Islet of Langerhans (tissue), 1 donor: ENCODE measurements at regions not wholly inside any gene's neighbourhood (a gene's known extent, or its start where the extent isn't known, plus 50 kb on each side); places are given as distances from the start of the nearest gene placed in this dataset.
"Not testable (repeated sequence)": the region's sequence is repeated elsewhere in the genome, so short reads cannot be mapped to it uniquely, and the experiment has no call there.

Experiments used
- FAIRE-seq: peaks from one replicate; lab custom pipeline; 2011; peaks lifted over from hg19 to GRCh38; lab: Jason Lieb, UNC

DNA sequence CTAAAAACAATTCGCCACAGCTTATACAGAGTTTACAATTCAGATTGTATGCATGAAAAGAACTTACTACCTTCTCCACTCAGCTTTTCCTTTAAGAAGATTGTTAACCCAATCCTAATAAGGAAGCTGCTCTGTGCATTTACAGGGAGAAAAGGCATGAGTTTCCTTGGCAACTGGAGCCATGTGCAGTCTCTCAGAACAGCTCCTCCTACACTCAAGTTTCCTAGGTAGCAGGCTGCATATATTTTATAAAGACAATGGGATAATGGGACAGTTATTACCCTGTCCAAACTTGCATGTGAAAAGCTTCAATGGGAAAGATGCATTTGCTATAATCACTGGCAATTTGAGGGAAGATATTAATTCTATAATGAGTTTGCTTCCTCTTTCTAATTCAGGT, 125.5 kb upstream of the TRPC4 start:
- FAIRE-seq, result no peak

DNA sequence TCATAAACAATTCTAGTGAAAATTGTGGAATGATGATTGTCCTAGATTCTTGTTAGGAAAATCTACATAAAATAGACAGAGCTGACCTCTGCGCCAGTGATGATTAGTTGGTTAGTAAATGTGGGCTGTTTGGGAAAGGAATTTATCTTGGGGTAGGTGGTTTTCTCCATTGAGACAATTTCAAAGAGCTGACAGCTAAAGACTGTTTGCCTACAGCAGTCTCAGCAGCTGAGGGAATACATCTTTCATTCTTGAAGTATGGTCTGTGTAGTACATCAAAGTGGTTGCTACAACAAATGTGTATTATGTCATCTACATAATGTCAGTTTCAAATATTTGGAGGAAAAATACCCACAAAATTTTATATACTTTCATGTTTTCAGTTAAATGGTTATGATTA, 117.2 kb upstream of the TRPC4 start:
- no peak for FAIRE-seq

DNA sequence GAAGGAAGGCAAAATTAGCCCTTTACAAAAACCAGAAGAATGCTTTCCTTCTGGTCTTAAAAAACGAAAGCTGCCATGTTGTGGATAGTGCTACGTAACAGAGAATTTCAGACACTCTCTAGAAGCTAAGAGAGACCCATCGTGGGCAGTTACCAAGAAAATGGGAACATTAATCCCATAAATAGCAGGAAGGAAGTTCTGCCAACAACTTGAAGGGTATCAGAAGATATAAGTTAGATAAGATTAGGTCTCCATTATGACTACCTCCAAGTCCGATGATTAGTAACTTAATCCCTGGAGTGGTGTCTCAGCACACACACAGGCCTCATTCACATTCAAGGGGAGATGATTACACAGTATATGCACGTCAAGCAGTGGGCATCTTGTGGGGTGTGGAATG, 115.7 kb upstream of the TRPC4 start:
- FAIRE-seq, result no peak

DNA sequence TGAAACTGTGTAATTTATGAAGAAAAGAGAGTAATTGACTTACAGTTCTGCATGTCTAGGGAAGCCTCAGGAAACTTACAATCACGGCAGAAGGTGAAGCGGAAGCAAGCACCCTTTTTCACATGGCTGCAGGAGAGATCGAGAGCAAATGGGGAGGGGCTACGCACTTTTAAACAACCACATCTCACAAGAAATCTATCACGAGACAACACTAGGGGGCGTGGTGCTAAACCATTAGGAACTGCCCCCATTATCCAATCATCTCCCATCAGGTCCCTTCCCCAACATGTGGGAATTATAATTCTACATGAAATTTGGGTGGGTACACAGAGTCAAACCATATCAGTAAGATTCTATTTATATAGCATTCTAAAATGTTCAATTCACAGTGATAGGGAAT, 114.8 kb upstream of the TRPC4 start:
- no peak for FAIRE-seq

DNA sequence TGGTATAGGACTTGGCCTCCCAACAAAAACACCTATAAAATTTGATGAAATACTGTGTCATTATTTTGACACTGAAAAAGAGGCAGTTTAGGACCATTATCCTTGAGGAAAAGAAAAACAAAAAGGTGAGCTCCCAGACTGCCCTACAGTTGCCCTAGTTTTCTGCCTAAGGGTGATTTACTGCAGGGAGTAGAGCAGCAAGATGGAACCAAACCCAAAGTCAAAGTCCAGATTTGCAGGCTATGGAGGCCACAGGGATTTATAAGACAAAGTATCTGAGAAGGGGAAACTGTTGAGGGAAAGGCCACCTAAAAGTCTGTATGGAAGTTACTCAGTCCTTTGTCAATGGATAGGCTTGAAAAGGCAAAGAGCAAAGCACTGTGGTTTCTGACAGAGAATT, 112.4 kb upstream of the TRPC4 start:
- FAIRE-seq, result no peak

DNA sequence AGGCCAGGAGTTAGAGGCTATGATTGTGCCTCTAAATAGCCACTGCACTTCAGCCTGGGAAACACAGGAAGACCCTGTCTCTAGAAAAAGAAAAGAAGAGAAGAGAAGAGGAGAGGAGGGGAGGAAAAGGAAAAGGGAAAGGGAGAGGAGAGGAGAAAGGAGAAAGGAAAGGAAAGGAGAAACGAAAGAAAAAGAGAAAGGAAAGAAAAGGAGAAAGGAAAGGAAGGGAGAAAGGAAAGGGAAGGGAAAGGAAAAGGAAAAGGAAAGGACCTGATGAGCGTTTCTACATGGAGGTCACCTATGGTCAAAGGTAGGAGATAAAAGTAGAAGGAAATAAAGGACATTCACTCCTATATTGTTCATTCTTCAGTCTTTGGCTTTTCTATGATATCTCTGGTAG, 109.1 kb upstream of the TRPC4 start:
- no peak for FAIRE-seq

DNA sequence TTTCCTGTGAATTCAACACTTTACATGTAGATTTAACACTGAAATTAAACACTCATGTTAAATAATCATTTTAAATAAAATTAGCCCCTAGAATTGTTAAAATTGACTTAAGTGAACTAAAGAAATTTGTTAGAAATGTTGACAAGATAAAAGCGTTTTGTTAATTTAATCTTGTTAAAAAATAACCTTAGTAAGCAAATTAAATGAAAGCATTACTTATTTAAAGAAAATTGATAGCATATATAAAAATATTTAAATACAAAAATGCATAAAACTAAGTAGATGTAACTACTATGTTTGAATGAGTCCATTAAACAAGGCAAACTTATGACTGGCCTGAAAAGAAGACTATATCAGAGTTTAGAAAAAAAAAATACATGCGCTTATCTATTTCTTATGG, 99.0 kb upstream of the TRPC4 start:
- no peak for FAIRE-seq

DNA sequence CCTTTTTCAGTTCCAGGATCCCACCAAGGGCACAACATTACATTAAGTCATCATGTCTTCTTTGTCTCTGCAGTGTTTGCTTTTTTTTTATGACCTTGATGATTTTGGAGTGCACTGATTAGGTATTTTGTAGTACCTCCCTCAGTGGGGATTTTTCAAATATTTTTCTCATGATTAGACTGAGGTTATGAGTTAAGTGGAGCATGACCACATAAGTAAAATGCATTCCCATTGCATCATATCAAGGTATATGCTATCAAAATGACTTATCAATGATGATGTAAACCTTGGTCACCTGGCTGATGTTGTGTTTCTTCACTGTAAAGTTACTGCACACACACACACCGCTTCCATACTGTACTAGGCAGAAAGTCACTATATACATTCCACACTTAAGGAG, 96.7 kb upstream of the TRPC4 start:
- FAIRE-seq, result no peak

DNA sequence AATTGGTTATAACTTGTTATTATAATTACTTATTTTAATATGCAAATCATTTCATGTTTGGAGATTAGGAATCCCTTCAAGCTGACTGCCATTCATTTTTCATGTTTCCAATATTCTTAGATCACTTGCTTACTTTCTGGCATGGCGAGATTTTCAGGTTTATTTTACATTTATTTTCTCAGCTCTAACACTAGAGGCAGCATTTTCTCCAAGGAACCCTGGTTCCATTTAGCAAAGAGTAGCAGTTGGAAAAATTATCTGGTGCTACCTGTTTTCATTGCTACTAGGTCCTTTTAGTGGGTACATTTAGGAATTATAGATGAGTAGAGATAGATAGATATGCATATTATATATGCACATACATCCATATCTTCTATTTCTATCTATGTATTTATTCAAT, 90.9 kb upstream of the TRPC4 start:
- no peak for FAIRE-seq

DNA sequence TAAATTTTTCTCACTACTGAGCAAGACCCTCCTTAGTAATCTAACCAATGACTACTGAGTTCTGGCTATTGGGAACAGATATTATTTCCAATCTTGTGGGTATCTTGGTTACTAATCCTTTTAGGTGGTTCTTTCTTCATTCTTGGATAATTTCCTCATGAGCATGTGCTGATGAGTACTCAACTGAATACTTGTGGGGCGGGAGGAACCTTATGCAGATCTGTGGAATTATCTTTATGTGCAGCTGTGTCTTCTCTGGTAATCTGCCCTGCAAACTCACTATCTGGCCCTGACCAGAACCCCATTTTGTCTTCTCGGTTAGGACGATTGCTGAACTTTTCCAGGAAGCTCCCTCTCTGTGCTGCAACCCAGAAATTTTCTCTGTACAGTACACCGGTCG, 89.7 kb upstream of the TRPC4 start:
- FAIRE-seq, result no peak

DNA sequence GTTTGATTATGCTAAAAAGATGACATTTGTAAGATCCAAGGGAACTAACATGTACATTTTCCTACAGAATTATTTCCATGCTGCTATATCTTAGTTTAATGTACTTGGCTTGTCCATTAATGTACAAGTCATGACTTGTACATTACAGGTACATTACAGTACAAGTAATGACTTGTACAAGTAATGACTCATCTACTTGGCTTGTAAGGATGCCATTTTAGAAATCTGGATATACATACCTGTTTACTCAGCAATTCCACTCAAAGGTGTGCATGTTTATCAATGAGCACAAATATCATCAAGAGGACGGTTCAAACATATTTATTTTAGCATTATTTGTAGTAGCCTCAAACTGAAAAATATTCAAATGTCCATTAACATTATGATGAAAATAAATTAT, 87.0 kb upstream of the TRPC4 start:
- FAIRE-seq, result no peak

DNA sequence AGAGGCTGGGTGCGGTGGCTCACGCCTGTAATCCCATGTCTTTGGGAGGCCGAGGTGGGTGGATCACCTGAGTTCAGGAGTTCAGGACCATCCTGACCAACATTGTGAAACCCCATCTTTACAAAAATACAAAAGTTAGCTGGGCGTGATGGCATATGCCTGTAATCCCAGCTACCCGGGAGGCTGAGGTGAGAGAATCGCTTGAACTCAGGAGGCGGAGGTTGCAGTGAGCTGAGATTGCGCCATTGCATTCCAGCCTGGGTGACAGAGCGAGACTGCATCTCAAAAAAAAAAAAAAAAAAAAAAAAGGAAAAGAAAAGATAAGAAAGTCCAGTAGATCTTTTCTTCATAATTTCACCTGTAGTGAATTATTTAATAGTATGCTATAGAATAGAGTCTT, 85.0 kb upstream of the TRPC4 start:
- FAIRE-seq, result not testable (repeated sequence)

DNA sequence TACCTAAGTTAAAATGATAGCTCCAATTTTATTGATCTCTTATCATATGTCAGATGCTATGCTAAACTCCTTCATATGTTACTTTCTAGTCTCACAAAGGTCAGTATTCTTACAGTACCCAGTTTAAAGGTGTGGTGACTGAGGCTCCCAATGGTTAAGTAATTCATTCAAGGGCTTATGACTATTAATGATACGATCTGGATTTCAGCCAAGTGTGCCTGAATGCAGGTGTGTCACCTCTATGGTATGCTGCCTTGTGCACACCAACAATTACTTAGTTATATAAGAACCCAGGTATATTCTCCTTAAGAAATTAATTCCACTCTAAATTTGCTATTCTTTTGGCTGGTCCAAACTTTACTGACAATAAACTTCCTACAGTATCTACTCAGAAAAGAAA, 84.6 kb upstream of the TRPC4 start:
- no peak for FAIRE-seq

DNA sequence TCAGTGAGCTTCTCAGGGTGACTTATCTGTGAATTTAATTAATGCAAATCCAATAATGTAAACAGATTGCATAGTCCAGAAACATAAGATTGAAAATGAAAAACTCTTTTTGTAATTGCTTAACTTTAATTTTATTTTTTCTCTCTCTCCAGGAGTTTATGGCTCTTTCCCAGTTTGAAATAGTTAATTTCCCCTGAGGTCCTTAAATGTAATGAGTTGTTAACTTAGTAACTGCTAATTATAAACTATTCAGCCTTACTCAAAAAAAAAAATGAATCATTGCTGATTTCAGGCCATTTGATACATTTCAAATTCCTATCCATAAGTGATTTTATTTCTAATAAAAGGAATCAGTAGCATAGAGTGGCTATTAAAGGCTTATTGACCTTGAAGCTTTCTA, 84.1 kb upstream of the TRPC4 start:
- no peak for FAIRE-seq

DNA sequence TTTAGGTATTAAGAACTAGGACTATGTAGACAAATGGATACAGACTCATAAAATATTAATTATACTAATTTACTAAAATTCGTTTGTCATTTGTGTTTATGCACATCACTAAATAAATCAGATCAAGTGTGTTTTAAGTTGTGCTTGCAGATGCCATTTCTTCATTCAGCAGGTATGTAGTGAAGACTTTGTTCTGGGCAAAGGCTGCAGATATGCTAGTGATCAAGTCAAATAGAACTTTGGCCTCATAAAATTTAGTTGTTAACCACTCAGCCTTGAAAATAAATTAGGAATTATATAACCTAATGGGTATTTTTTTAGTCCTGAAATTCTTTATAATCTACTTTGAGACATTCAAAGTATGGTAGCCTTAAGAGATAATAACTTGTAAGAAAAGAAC, 80.4 kb upstream of the TRPC4 start:
- no peak for FAIRE-seq

DNA sequence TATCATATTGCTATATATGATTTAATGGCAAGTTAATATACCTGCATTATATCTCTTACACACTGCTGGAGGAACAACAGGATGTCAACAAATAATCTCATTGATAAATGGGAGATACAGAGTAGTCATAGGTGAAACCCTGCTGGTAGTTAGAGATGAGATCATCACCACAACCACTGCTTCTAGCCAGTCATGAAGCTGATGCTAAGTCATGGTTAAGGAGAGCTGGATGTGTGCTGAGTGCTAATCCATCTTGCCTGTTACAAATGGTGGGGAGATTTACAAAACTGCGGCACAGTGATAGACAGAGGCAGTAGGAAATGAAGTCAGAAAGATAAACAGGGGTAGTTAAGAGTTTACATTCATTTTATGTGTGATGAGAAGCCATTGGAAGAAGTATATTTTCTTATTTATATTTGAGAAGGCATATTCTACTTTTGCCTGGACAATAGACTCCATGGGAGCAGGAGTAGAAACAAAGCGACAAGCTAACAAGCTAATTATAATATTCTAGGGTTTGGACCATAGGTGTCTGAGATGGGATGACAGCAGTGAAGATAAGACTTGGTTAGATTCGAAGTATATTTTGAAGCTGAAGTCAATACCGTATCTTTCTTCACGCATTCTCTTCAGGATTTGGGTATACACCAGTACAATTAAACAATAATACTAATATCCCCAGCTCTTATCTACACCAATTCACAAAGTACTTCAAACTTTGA, 78.0 kb upstream of the TRPC4 start:
- FAIRE-seq, result no peak

DNA sequence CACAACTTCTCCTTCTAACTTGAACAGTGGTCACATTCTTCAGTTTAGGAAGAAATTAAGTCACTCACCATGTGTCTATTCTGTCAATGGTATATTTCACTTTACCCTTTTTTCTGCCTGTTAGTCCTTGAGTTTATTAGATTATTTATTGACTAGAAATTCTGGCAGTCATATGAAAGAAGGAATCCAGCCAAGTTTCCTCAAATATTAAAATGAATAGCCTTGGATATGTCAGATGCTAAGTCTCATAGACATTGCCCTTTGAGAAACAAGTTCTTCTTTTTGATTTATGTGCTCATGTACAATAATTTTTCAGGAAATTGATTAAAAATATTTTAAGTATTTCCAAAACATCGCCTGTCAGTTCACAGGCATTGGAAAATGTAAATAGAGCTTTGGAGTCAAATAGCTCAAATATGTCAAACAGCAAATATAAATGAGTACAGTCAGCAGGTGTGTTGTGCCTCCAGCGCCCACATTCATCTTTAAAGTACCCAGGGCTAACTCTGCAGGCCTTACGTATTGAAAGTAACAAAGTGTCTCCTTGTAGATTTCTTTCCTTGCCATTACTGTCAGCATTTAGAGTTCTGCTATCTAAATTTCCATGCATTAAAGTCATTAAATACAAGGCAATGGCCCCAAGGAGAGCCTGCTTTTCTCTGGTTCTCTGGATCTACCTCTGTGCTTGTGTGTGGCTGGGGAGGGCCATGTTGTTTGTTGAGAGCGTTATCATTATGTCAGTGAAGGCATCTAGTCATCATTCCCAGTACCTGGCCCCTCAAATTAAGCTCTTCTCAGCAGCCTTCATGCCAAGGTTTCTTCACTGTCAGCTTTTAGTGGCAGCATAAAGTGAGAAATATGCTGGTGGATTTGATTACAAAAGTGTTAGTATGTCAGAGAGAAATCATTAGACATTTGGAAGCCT, 76.3 kb upstream of the TRPC4 start:
- peak; percentile 45 for FAIRE-seq

DNA sequence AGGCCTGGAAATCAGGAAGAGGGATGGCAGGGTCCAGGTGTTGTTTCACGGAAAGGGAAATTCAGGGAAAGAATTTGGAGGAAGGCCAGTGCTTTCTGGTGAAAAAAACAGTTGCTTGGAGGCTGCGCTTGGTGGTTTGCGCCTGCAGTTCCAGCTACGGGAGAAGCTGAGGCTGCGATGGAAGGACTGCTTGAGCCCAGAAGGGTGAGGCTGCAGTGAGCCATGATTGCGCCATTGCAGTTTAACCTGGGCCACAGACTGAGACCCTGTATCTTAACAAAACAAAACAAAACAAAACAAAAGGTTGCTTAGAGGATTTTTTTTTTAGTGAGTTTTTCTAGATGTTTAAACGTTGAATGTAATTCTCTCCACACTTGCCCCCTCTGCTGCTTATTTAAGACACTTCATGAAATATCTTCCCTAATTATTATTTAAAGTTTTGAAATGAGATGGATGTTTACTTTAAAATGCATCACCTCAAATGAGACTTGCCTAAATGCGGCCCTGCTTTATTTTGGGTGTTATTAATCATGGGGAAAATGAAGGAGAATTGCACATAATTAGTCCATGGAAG, 75.4 kb upstream of the TRPC4 start:
- FAIRE-seq, result no peak

DNA sequence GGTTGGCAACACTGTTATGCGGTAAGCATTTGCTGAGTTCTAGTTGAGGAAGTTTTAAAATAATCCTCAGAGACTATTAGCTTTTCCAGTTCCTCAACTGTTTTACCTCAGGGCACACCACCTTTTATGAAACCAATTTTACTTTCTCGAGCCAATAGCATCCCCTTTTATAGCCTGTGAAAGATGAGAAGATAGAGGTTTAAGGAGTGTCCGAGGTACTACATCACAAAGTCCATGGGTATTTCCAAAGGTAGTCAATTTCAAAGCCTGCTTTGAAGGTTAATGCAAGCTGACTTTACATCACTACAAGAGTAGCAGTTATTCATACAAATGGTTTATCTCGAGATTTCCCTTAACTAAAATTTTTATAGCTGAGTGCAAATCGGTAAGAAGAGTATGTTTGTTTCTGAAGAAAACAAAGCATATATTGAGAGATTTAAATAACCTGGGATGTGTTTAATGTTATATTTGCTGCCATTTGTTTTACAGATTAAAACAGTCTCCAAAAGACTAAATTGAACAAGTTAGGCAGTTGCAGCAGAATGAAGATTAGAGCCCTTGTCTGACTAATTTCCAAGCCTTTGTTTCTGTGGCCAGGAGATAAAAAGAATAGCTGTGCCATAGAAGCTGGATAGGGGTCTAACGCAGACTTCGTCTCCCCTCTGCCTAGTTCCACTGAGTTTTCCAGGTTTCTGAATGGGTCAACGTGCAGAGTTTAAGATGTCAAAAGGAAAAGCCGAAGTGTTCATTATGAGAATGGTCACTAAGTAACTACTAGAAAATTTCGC, 74.7 kb upstream of the TRPC4 start:
- FAIRE-seq, result no peak

DNA sequence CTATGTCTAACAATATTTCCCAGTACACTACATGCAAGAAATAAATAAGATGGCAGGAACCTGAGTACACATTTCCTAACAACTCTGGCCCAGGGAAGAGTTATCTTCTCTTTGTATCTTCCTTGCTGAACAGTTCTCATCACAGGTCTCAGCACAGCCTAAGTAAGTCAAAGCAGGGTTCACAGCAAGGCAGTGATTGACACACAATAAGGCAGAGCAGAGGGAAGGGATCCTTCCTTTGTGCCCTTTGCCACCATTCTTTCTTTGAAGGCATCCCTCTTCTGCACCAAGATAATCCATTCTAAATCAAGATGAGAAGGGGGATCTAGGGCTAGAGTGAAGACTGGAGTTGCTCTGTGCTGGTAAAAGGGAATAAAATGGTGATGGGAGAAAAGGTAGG, 73.4 kb upstream of the TRPC4 start:
- no peak for FAIRE-seq

DNA sequence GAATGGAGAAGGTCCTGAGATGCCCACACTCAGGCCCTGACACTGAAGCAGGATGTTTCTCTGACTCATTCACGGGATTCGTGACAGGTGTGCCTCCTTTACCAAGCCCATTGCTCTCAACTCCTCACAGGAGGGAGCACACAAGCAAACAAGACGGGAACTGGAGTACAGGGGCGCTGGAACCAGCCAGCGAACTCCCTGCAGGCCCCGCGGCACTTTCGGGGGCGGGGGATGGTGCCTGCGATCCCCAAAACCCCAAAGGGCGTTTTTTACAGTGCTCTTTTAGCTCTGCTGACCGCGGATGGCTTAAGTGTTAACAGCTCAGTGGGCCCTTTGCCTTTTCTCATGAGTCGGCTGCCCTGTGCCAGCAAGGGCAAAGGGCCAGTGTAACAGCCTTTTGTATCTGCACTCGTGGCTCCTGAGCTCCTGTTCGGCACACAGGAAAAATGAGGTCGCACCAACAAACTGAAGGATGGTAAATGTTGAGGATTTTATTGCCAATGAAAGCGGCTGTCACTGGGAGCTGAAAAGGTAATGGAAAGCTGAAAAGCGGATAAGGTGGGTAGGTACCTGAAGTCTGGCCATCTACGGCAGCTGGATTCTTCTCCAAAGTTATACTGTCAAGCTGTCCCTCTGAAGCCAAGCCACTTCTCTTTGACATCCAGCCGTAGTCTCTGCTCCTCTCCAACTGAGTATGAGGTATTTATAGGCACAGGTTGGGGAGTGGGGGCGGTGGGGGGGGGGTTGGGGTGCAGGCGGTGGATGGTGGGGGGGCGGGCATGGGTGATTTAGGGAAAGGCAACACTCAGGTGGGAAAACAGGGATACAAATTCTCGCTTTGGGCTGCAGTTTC, 65.0 kb upstream of the TRPC4 start:
- no peak for FAIRE-seq

DNA sequence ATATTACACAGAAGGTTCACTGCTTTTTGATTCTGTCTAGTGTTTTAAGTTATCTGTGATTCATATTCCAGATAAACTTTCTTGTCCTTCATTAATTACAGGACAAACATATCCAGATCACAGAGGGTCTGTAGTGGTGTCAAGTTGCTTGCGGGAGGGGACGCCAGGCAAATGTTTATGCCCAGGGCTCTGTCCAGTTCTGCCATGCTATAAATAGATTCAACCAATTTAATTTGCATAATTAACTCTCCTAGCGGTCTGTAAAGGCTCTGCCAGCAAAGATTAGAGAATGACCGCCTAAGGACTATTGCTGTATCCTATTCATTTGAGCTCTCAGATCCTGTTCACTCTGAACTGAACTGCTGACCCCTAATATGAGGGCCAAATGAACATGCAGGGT, 59.7 kb upstream of the TRPC4 start:
- no peak for FAIRE-seq
